GM12875 (cell line): ENCODE measurements at regions not wholly inside any gene's neighbourhood (a gene's known extent, or its start where the extent isn't known, plus 50 kb on each side); places are given as distances from the start of the nearest gene placed in this dataset.

Experiments used
- H3K4me3 ChIP-seq: one replicate; pipeline ENCODE4 v1.5.1; 2011; ENCODE audit warnings: low read depth, low read length, control low read depth
- CTCF ChIP-seq: IDR thresholded peaks from 2 replicates; pipeline ENCODE4 v1.5.1; 2011; ENCODE audit warnings: low read depth, mild to moderate bottlenecking, control low read depth, inconsistent platforms, low read length, moderate library complexity, borderline replicate concordance; ENCODE audit not compliant: insufficient read depth

GRCh38 chr2:217685255-217685605, 317.6 kb downstream of the TNS1 start:
- TF ChIP-seq CTCF = no peak
- no peak overlapping the region for H3K4me3 ChIP-seq

- TF ChIP-seq CTCF = no peak
Measured at GRCh38 chr2:217684431-217685254, 318.2 kb downstream of the TNS1 start.

GRCh38 chr2:217683106-217683870, 319.5 kb downstream of the TNS1 start:
- no peak for TF ChIP-seq CTCF

More at GRCh38 chr2:217684431-217685254, 318.2 kb downstream of the TNS1 start:
- no peak overlapping the region for H3K4me3 ChIP-seq

GRCh38 chr2:217681791-217682190, 321.0 kb downstream of the TNS1 start:
- H3K4me3 ChIP-seq = no peak overlapping the region
- TF ChIP-seq CTCF = no peak

More at GRCh38 chr2:217683106-217683870, 319.5 kb downstream of the TNS1 start:
- H3K4me3 ChIP-seq = no peak overlapping the region

- no peak for TF ChIP-seq CTCF
- no peak overlapping the region for H3K4me3 ChIP-seq
Measured at GRCh38 chr2:217680381-217680780, 322.4 kb downstream of the TNS1 start.

- no peak overlapping the region for H3K4me3 ChIP-seq
- no peak for TF ChIP-seq CTCF
Measured at GRCh38 chr2:217673627-217674026, 329.2 kb downstream of the TNS1 start.
